Thymus (tissue), 11 donors: ENCODE measurements at regions not wholly inside any gene's neighbourhood (a gene's known extent, or its start where the extent isn't known, plus 50 kb on each side); places are given as distances from the start of the nearest gene placed in this dataset.

Source experiments
- DNase-seq, 9 donors: peaks; one replicate each; pipeline ENCODE4 v3.0.0-alpha.2; 2013; ENCODE audit warnings: low spot score in 9 of 9, low read depth in 6 of 9, missing footprints in 1 of 9
- H3K27ac ChIP-seq, 2 donors: one replicate each; pipeline ENCODE4 v1.5.1; 2013; ENCODE audit warnings: control low read depth in 1 of 2, low read depth in 1 of 2, low read length in 1 of 2, mild to moderate bottlenecking in 1 of 2, moderate library complexity in 1 of 2
- H3K27me3 ChIP-seq, 2 donors: one replicate each; pipeline ENCODE4 v1.5.1; 2013; ENCODE audit warnings: low read length in 1 of 2; ENCODE audit not compliant: control insufficient read depth in 2 of 2, insufficient read depth in 1 of 2
- H3K36me3 ChIP-seq, 2 donors: one replicate each; pipeline ENCODE4 v1.5.1; 2013; ENCODE audit warnings: low read length in 1 of 2, mild to moderate bottlenecking in 1 of 2, moderate library complexity in 1 of 2; ENCODE audit not compliant: control insufficient read depth in 2 of 2, insufficient read depth in 2 of 2
- H3K4me1 ChIP-seq, 2 donors: one replicate each; pipeline ENCODE4 v1.5.1; 2013; ENCODE audit warnings: low read length in 2 of 2; ENCODE audit not compliant: control insufficient read depth in 2 of 2, insufficient read depth in 2 of 2
- H3K4me3 ChIP-seq, 2 donors: one replicate each; pipeline ENCODE4 v1.5.1; 2013; ENCODE audit warnings: low read length in 2 of 2, control low read depth in 1 of 2, mild to moderate bottlenecking in 1 of 2
- H3K9me3 ChIP-seq, 2 donors: one replicate each; pipeline ENCODE4 v1.5.1; 2013; ENCODE audit warnings: low read length in 1 of 2, mild to moderate bottlenecking in 1 of 2; ENCODE audit not compliant: control insufficient read depth in 2 of 2, insufficient read depth in 1 of 2
- WGBS: extraction: QIAGEN DNeasy Blood & Tissue Kit; methylation state at CpG from one replicate; pipeline ENCODE4 v1.1.7; 2013; 5-methylcytosine and 5-hydroxymethylcytosine counted together
- donor health status: healthy.

- no peak overlapping the region for H3K27ac ChIP-seq
- WGBS: 98% methylated on average over 1 of the region's 1 CpG
- H3K4me1 ChIP-seq: no peaks in the 10 kb centered on the region
- H3K27me3 ChIP-seq: no peaks in the 10 kb centered on the region
- no peaks in the 10 kb centered on the region for H3K36me3 ChIP-seq
- DNase-seq: no peak
- H3K4me3 ChIP-seq: no peak overlapping the region
- no peaks in the 10 kb centered on the region for H3K9me3 ChIP-seq
Measured at GRCh38 chr17:69630056-69630635, 215.6 kb downstream of the MAP2K6 start.

GRCh38 chr17:69634844-69635243 is 220.3 kb downstream of the MAP2K6 start:
- H3K4me3 ChIP-seq: no peak overlapping the region
- DNase-seq: no peak
- no peaks in the 10 kb centered on the region for H3K9me3 ChIP-seq
- no peak overlapping the region for H3K27ac ChIP-seq
- WGBS: 91% methylated on average over 1 of the region's 1 CpG
- no peaks in the 10 kb centered on the region for H3K4me1 ChIP-seq
- H3K36me3 ChIP-seq: no peaks in the 10 kb centered on the region
- no peaks in the 10 kb centered on the region for H3K27me3 ChIP-seq

- no peaks in the 10 kb centered on the region for H3K27me3 ChIP-seq
- no peaks in the 10 kb centered on the region for H3K9me3 ChIP-seq
- WGBS: 94% methylated on average over 4 of the region's 4 CpGs
- H3K4me3 ChIP-seq: no peak overlapping the region
- DNase-seq: no peak
- no peaks in the 10 kb centered on the region for H3K36me3 ChIP-seq
- H3K4me1 ChIP-seq: no peaks in the 10 kb centered on the region
- H3K27ac ChIP-seq: no peak overlapping the region
Measured at GRCh38 chr17:69637446-69638156, 223.1 kb downstream of the MAP2K6 start.

- Histone ChIP-seq H3K36me3 (no peaks in the 10 kb centered on the region), H3K4me1 (no peaks in the 10 kb centered on the region), H3K4me3 (no peak overlapping the region), H3K27ac (no peak overlapping the region), H3K9me3 (no peaks in the 10 kb centered on the region), H3K27me3 (no peaks in the 10 kb centered on the region)
- 94% methylated on average over 1 of the region's 1 CpG for WGBS
- no peak for DNase-seq
Measured at GRCh38 chr17:69639096-69639495, 224.6 kb downstream of the MAP2K6 start.

- no peaks in the 10 kb centered on the region for H3K36me3 ChIP-seq
- no peaks in the 10 kb centered on the region for H3K9me3 ChIP-seq
- H3K4me1 ChIP-seq: no peaks in the 10 kb centered on the region
- H3K27ac ChIP-seq: no peak overlapping the region
- 74% methylated on average over 3 of the region's 3 CpGs for WGBS
- no peak overlapping the region for H3K4me3 ChIP-seq
- no peaks in the 10 kb centered on the region for H3K27me3 ChIP-seq
- DNase-seq: no peak
Measured at GRCh38 chr17:69640073-69640472, 225.6 kb downstream of the MAP2K6 start.

- no peak for DNase-seq
- 92% methylated on average over 2 of the region's 2 CpGs for WGBS
- no peak overlapping the region for H3K27ac ChIP-seq
- no peaks in the 10 kb centered on the region for H3K4me1 ChIP-seq
- H3K9me3 ChIP-seq: no peaks in the 10 kb centered on the region
- no peaks in the 10 kb centered on the region for H3K36me3 ChIP-seq
- H3K4me3 ChIP-seq: no peak overlapping the region
- H3K27me3 ChIP-seq: no peaks in the 10 kb centered on the region
Measured at GRCh38 chr17:69643686-69644085, 229.2 kb downstream of the MAP2K6 start.

GRCh38 chr17:69646729-69647128 is 232.2 kb downstream of the MAP2K6 start:
- H3K9me3 ChIP-seq: no peaks in the 10 kb centered on the region
- H3K4me3 ChIP-seq: no peak overlapping the region
- no peaks in the 10 kb centered on the region for H3K36me3 ChIP-seq
- no peak for DNase-seq
- no peaks in the 10 kb centered on the region for H3K4me1 ChIP-seq
- H3K27me3 ChIP-seq: no peaks in the 10 kb centered on the region
- no peak overlapping the region for H3K27ac ChIP-seq
- WGBS: 98% methylated on average over 3 of the region's 3 CpGs

GRCh38 chr17:69650881-69651280 is 236.4 kb downstream of the MAP2K6 start:
- H3K27ac ChIP-seq: no peak overlapping the region
- H3K9me3 ChIP-seq: peaks cover 0 to 1% of the 10 kb centered on the region in 2 donors
- 94% methylated on average over 5 of the region's 5 CpGs for WGBS
- no peak for DNase-seq
- H3K4me1 ChIP-seq: no peaks in the 10 kb centered on the region
- no peaks in the 10 kb centered on the region for H3K36me3 ChIP-seq
- H3K4me3 ChIP-seq: no peak overlapping the region
- no peaks in the 10 kb centered on the region for H3K27me3 ChIP-seq

GRCh38 chr17:69651921-69652320 is 237.4 kb downstream of the MAP2K6 start:
- no peaks in the 10 kb centered on the region for H3K36me3 ChIP-seq
- no peak for DNase-seq
- 83% methylated on average over 2 of the region's 2 CpGs for WGBS
- H3K4me1 ChIP-seq: no peaks in the 10 kb centered on the region
- H3K27me3 ChIP-seq: no peaks in the 10 kb centered on the region
- H3K4me3 ChIP-seq: no peak overlapping the region
- no peak overlapping the region for H3K27ac ChIP-seq
- H3K9me3 ChIP-seq: peaks cover 0 to 1% of the 10 kb centered on the region in 2 donors
